ENCODE measurements at regions not wholly inside any gene's neighbourhood (a gene's known extent, or its start where the extent isn't known, plus 50 kb on each side); places are given as distances from the start of the nearest gene placed in this dataset.

DNA sequence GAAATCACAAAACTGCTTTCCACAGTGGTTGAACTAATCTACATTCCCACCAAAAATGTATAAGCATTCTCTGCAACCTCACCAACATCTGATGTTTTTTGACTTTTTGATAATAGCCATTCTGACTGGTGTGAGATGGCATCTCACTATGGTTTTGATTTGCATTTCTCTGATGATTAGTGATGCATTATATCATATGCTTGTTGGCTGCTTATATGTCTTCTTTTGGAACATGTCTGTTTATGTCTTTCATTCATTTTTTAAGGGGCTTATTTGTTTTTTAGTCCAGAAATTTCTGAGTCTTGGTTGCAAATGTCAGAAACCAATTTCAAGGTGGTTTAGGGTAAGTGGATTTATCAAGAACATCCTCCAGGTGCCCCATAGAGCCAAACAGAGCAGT lies 484.8 kb upstream of the TSHZ3 start:
- TF ChIP-seq, protein P1, sequence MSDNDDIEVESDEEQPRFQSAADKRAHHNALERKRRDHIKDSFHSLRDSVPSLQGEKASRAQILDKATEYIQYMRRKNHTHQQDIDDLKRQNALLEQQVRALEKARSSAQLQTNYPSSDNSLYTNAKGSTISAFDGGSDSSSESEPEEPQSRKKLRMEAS (IDR thresholded peaks at IDR 0.05; ENCODE audit: low read depth): no peak
- TF ChIP-seq TAF1 (IDR thresholded peaks at IDR 0.05; ENCODE audit: borderline replicate concordance, low read depth, low read length) (no peak), GABPA (IDR thresholded peaks at IDR 0.05; ENCODE audit: low read depth) (no peak), CHD2 (IDR thresholded peaks at IDR 0.05; ENCODE audit: low read length, partially characterized antibody) (no peak), SMC3 (IDR thresholded peaks at IDR 0.05; ENCODE audit: low read depth, low read length) (no peak), POLR2AphosphoS5 (IDR thresholded peaks at IDR 0.05; ENCODE audit: low read depth, low read length) (no peak), EZH2phosphoT487 (IDR thresholded peaks at IDR 0.05; ENCODE audit: borderline replicate concordance, low read depth) (no peak), RXRA (IDR thresholded peaks at IDR 0.05; ENCODE audit: borderline replicate concordance, low read depth) (no peak)
- TF ChIP-seq, protein P2, sequence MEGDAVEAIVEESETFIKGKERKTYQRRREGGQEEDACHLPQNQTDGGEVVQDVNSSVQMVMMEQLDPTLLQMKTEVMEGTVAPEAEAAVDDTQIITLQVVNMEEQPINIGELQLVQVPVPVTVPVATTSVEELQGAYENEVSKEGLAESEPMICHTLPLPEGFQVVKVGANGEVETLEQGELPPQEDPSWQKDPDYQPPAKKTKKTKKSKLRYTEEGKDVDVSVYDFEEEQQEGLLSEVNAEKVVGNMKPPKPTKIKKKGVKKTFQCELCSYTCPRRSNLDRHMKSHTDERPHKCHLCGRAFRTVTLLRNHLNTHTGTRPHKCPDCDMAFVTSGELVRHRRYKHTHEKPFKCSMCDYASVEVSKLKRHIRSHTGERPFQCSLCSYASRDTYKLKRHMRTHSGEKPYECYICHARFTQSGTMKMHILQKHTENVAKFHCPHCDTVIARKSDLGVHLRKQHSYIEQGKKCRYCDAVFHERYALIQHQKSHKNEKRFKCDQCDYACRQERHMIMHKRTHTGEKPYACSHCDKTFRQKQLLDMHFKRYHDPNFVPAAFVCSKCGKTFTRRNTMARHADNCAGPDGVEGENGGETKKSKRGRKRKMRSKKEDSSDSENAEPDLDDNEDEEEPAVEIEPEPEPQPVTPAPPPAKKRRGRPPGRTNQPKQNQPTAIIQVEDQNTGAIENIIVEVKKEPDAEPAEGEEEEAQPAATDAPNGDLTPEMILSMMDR (IDR thresholded peaks at IDR 0.05): no peak
- TF ChIP-seq, protein P3, sequence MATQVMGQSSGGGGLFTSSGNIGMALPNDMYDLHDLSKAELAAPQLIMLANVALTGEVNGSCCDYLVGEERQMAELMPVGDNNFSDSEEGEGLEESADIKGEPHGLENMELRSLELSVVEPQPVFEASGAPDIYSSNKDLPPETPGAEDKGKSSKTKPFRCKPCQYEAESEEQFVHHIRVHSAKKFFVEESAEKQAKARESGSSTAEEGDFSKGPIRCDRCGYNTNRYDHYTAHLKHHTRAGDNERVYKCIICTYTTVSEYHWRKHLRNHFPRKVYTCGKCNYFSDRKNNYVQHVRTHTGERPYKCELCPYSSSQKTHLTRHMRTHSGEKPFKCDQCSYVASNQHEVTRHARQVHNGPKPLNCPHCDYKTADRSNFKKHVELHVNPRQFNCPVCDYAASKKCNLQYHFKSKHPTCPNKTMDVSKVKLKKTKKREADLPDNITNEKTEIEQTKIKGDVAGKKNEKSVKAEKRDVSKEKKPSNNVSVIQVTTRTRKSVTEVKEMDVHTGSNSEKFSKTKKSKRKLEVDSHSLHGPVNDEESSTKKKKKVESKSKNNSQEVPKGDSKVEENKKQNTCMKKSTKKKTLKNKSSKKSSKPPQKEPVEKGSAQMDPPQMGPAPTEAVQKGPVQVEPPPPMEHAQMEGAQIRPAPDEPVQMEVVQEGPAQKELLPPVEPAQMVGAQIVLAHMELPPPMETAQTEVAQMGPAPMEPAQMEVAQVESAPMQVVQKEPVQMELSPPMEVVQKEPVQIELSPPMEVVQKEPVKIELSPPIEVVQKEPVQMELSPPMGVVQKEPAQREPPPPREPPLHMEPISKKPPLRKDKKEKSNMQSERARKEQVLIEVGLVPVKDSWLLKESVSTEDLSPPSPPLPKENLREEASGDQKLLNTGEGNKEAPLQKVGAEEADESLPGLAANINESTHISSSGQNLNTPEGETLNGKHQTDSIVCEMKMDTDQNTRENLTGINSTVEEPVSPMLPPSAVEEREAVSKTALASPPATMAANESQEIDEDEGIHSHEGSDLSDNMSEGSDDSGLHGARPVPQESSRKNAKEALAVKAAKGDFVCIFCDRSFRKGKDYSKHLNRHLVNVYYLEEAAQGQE (IDR thresholded peaks at IDR 0.05; ENCODE audit: low read depth, low read length): no peak

Data from SK-N-SH (cell line).